ENCODE measurements at regions not wholly inside any gene's neighbourhood (a gene's known extent, or its start where the extent isn't known, plus 50 kb on each side); places are given as distances from the start of the nearest gene placed in this dataset.
A peak's percentile ranks its signal among the peaks of the same experiment; 100 is the strongest.

DNA sequence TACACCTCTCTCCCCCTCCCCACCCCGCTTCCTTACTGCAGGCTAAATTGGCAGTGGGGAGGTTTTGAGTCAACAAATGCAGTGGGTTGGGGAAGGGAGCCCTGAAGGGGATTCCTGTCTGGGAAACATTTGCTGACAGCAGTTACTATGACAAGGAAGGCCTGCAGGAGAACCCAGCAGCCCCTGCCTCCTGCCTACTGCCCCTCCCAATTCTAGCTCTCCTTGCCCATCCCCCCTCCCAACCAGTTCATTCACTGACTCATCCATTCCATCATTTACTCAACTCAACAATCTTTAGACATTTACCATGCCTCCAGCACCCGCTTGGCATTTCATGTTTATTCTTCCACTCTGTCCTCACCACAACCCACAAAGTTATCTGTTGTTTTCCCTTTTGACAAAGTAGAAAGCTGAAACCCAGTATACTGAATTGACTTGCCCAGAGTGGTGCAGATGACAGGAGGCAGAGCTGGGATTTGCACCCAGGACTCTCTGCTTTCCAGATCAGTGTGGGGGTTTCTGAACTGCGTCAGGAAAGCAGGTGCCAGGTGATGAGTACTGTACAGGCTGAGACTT, 75.0 kb downstream of the MAGEF1 start:
- peak; percentile 84 to 93 for ATAC-seq
- H3K36me3 Mint-ChIP-seq = no peaks in the 10 kb centered on the region
- H3K27ac Mint-ChIP-seq = no peak overlapping the region
- peak in 1 of 2 donors; percentile 58 for DNase-seq (ENCODE audit: low spot score in 2 of 2)
- no peaks in the 10 kb centered on the region for H3K9me3 Mint-ChIP-seq

DNA sequence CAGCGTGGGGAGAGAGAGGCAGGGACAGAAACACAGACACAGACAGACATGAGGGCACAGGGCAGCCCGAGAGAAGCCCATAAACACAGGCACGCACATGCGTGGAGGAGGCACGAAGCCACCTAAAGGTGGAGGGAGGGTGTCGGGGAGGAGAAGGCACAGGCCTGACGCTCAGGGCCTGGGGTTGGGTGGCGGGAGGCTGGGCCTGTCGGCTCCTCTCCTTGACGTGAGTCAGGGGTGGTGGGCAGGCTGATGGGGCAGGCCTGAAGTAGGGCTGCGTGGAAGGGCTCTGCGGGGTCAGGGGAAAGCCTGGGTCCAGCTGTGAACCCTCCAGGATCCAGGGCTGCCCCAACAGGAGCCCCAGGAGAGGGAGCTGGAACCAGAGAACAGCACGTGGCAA, 74.2 kb downstream of the EPHB3 start:
- H3K36me3 Mint-ChIP-seq = no peaks in the 10 kb centered on the region
- ATAC-seq = no peak
- DNase-seq (ENCODE audit: low spot score in 2 of 2) = no peak
- H3K27ac Mint-ChIP-seq = peak overlapping the region in 1 of 2 donors; percentile 15
- H3K9me3 Mint-ChIP-seq = no peaks in the 10 kb centered on the region

DNA sequence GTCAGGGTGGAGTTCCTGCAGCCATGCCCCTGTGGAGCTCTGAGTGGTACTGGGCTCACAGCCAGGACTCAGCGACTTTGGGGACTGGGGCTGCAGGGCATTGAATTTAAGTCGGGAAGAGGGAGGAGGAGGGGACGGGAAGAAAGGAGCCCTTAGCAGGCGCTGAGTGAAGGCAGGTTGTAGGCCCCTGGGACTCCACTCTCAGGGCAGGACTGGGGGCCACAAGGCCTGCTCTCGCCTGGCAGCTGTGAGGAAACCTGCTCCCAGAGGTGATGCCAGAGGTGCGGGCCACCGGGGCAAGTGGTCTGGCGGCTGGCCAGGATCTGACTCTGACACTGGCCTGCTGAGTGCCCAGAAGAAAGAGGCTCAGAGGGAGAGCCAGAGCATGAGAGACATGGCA, 73.5 kb downstream of the EPHB3 start:
- Mint-ChIP-seq H3K36me3 (no peaks in the 10 kb centered on the region), H3K9me3 (no peaks in the 10 kb centered on the region), H3K27ac (peak overlapping the region; percentile 15 to 82)
- no peak for ATAC-seq
- DNase-seq (ENCODE audit: low spot score in 2 of 2) = no peak

DNA sequence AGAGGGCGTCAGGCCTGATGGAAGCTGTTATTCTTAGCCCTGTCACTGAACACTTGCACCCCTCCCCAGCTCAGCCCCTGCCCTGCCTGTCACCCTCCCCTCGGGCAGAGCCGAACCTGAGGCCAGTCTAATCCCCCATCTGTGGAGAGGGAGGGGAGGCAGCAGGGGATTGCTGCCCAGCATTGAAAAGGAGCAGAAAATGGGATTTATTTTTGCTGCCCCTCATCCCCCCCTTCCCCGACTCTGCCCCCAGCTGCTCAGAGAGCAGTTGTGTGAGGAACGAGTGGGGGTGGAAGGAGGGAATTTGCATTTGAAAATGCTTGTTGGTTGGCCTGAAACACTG, 71.6 kb downstream of the EPHB3 start:
- ATAC-seq = no peak
- no peaks in the 10 kb centered on the region for H3K9me3 Mint-ChIP-seq

DNA sequence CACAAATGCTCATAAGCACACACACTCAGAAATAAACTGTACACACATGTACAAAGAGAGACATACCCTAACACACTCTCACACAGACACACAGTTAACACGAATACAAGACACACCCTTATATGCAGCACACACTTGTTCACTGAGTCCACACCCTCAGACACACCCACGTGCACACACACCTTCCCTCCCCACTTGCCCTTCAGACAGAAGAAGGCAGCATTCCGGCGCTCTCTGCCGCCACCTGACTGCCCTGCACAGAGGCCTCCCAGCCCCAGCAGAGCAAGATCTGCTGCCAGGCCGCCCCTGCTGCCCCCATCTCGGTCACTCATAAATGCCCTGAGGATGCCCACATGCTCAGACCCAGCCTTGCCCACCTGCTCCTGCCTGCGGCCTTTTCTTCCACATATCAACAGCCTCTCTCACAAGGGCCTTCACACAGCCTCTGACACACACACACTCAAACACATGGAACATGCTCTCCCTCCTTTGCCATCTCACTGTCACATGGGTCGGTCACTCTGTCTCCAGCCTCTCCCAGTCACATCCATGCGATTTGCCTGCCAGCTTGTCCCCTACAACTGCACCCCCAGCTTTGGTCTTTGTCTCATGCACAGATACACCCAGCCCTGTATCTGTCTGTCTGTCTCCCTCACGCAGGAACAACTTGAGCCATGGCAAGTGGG, 71.1 kb downstream of the EPHB3 start:
- DNase-seq (ENCODE audit: low spot score in 2 of 2) (no peak), ATAC-seq (no peak)
- Mint-ChIP-seq H3K9me3 (no peaks in the 10 kb centered on the region), H3K36me3 (no peaks in the 10 kb centered on the region), H3K27ac (no peak overlapping the region)

More for the DNA sequence above, 71.6 kb downstream of the EPHB3 start:
- H3K36me3 Mint-ChIP-seq = no peaks in the 10 kb centered on the region
- H3K27ac Mint-ChIP-seq = no peak overlapping the region
- no peak for DNase-seq (ENCODE audit: low spot score in 2 of 2)
